GM18505 (cell line): ENCODE measurements at regions not wholly inside any gene's neighbourhood (a gene's known extent, or its start where the extent isn't known, plus 50 kb on each side); places are given as distances from the start of the nearest gene placed in this dataset.

ENCODE experiments used
- ATAC-seq: cut with Tn5 transposase; IDR thresholded peaks from one replicate; pipeline ENCODE4 v1.9.1; 2021; ENCODE audit not compliant: unreplicated experiment
- POLR2A ChIP-seq: IDR thresholded peaks from 4 replicates; pipeline ENCODE4 v1.6.1; 2011; ENCODE audit warnings: borderline replicate concordance; ENCODE audit not compliant: insufficient read depth, insufficient read length; ENCODE audit errors: extremely low read depth

- no peak for ATAC-seq
- no peak for TF ChIP-seq POLR2A
Observed at GRCh38 chr7:85995101-85995500, 648.6 kb upstream of the GRM3 start.

GRCh38 chr7:85980740-85981139 is 663.0 kb upstream of the GRM3 start:
- no peak for ATAC-seq
- no peak for TF ChIP-seq POLR2A

GRCh38 chr7:85974176-85974575 is 669.5 kb upstream of the GRM3 start:
- TF ChIP-seq POLR2A = no peak
- ATAC-seq = no peak

GRCh38 chr7:85972504-85973141 is 671.1 kb upstream of the GRM3 start:
- no peak for ATAC-seq
- no peak for TF ChIP-seq POLR2A

- ATAC-seq = no peak
- no peak for TF ChIP-seq POLR2A
Observed at GRCh38 chr7:85954961-85955360, 688.7 kb upstream of the GRM3 start.

- no peak for ATAC-seq
- no peak for TF ChIP-seq POLR2A
Observed at GRCh38 chr7:85950871-85951270, 692.8 kb upstream of the GRM3 start.

GRCh38 chr7:85950418-85950817 is 693.3 kb upstream of the GRM3 start:
- ATAC-seq = no peak
- no peak for TF ChIP-seq POLR2A

- TF ChIP-seq POLR2A = no peak
- no peak for ATAC-seq
Observed at GRCh38 chr7:85947767-85948166, 695.9 kb upstream of the GRM3 start.

- no peak for ATAC-seq
Observed at GRCh38 chr7:85940798-85941197, 702.9 kb upstream of the GRM3 start.

GRCh38 chr7:85931919-85932318 is 711.8 kb upstream of the GRM3 start:
- TF ChIP-seq POLR2A = no peak

More at GRCh38 chr7:85940798-85941197, 702.9 kb upstream of the GRM3 start:
- no peak for TF ChIP-seq POLR2A

GRCh38 chr7:85928500-85928899 is 715.2 kb upstream of the GRM3 start:
- ATAC-seq = no peak
- TF ChIP-seq POLR2A = no peak

More at GRCh38 chr7:85931919-85932318, 711.8 kb upstream of the GRM3 start:
- ATAC-seq = no peak

- no peak for ATAC-seq
- TF ChIP-seq POLR2A = no peak
Observed at GRCh38 chr7:85927226-85927625, 716.5 kb upstream of the GRM3 start.

GRCh38 chr7:85924062-85924461 is 719.6 kb upstream of the GRM3 start:
- no peak for TF ChIP-seq POLR2A
- ATAC-seq = no peak

GRCh38 chr7:85916016-85916415 is 727.7 kb upstream of the GRM3 start:
- no peak for TF ChIP-seq POLR2A
- no peak for ATAC-seq

- TF ChIP-seq POLR2A = no peak
- no peak for ATAC-seq
Observed at GRCh38 chr7:85914437-85914836, 727.6 kb upstream of the SEMA3D start.

GRCh38 chr7:85908051-85908450 is 721.2 kb upstream of the SEMA3D start:
- no peak for TF ChIP-seq POLR2A
- no peak for ATAC-seq

- no peak for TF ChIP-seq POLR2A
- ATAC-seq = no peak
Observed at GRCh38 chr7:85897967-85898366, 711.1 kb upstream of the SEMA3D start.
